Testis (tissue), 2 donors: ENCODE measurements at regions not wholly inside any gene's neighbourhood (a gene's known extent, or its start where the extent isn't known, plus 50 kb on each side); places are given as distances from the start of the nearest gene placed in this dataset.

ENCODE experiments used
- DNase-seq: peaks from one replicate; pipeline ENCODE4 v3.0.0-alpha.2; 2019
- H3K27ac ChIP-seq, 2 donors: fragments of 200-600 bp; sonication (generic); one replicate each; pipeline ENCODE4 v1.5.1; 2019
- H3K27me3 ChIP-seq: fragments of 200-600 bp; sonication (generic); one replicate; pipeline ENCODE4 v1.5.1; 2019
- H3K36me3 ChIP-seq: fragments of 200-600 bp; sonication (generic); one replicate; pipeline ENCODE4 v1.5.1; 2017; ENCODE audit warnings: low read depth; ENCODE audit errors: missing control alignments
- H3K4me1 ChIP-seq: fragments of 200-600 bp; sonication (generic); one replicate; pipeline ENCODE4 v1.5.1; 2019
- H3K4me3 ChIP-seq, 2 donors: fragments of 200-600 bp; sonication (generic); one replicate each; pipeline ENCODE4 v1.5.1; 2017 to 2019
- H3K9me3 ChIP-seq: fragments of 200-600 bp; sonication (generic); one replicate; pipeline ENCODE4 v1.5.1; 2017
- POLR2A ChIP-seq: fragments of 450-650 bp; IDR thresholded peaks from one replicate; pipeline ENCODE4 v1.6.1; 2017; ENCODE audit warnings: antibody characterized with exemption, mild to moderate bottlenecking, moderate library complexity
- WGBS, 2 donors: methylation state at CpG; one replicate each; pipeline ENCODE4 v1.1.5; 2018; 5-methylcytosine and 5-hydroxymethylcytosine counted together
- intact Hi-C: fragments of 100-400 bp; cut with DNase I; formaldehyde crosslinking; loops from one replicate; pipeline ENCODE4 v1.15.1; 2023; ENCODE audit warnings: low total_unique reads
- TF ChIP-seq, protein P1 (sequence below), 3 experiments: fragments of 450-650 bp in 2 of 3; fragments of 200-600 bp in 1 of 3; sonication (generic) in 1 of 3; IDR thresholded peaks; one replicate each; pipeline ENCODE4 v1.5.1; 2016 to 2019; ENCODE audit warnings: antibody characterized with exemption in 3 of 3, mild to moderate bottlenecking in 2 of 3, moderate library complexity in 1 of 3

DNA sequence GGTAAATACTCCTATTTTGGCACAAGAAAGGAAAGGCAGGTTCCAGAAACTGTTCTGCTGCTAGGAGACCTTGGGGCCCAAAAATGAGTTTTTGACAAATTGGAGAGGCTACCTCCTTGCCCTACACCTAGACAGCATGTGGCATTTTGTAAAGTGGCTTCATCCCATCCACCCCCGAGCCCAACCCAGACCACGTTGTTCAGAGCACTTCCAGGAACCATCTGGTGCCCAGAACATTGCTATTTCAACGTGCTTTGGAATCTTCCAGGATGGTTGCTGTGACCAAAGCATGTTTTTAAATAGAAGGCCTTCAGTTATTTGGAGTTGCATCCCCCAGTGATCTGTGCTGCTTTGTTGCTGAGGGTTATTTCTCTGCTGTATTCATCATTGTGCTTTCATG is 116.3 kb upstream of the TOM1L1 start:
- no peaks in the 10 kb centered on the region for H3K36me3 ChIP-seq
- no peak overlapping the region for H3K4me3 ChIP-seq
- WGBS, 2 donors, result 78 to 80% methylated on average over 3 of the region's 3 CpGs
- no peak for DNase-seq
- TF ChIP-seq POLR2A, result no peak
- TF ChIP-seq, protein P1, sequence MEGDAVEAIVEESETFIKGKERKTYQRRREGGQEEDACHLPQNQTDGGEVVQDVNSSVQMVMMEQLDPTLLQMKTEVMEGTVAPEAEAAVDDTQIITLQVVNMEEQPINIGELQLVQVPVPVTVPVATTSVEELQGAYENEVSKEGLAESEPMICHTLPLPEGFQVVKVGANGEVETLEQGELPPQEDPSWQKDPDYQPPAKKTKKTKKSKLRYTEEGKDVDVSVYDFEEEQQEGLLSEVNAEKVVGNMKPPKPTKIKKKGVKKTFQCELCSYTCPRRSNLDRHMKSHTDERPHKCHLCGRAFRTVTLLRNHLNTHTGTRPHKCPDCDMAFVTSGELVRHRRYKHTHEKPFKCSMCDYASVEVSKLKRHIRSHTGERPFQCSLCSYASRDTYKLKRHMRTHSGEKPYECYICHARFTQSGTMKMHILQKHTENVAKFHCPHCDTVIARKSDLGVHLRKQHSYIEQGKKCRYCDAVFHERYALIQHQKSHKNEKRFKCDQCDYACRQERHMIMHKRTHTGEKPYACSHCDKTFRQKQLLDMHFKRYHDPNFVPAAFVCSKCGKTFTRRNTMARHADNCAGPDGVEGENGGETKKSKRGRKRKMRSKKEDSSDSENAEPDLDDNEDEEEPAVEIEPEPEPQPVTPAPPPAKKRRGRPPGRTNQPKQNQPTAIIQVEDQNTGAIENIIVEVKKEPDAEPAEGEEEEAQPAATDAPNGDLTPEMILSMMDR (IDR thresholded peaks at IDR 0.05), result no peak
- intact Hi-C loops, result no loop called here
- no peaks in the 10 kb centered on the region for H3K27me3 ChIP-seq
- no peak overlapping the region for H3K27ac ChIP-seq
- no peaks in the 10 kb centered on the region for H3K4me1 ChIP-seq
- no peaks in the 10 kb centered on the region for H3K9me3 ChIP-seq

DNA sequence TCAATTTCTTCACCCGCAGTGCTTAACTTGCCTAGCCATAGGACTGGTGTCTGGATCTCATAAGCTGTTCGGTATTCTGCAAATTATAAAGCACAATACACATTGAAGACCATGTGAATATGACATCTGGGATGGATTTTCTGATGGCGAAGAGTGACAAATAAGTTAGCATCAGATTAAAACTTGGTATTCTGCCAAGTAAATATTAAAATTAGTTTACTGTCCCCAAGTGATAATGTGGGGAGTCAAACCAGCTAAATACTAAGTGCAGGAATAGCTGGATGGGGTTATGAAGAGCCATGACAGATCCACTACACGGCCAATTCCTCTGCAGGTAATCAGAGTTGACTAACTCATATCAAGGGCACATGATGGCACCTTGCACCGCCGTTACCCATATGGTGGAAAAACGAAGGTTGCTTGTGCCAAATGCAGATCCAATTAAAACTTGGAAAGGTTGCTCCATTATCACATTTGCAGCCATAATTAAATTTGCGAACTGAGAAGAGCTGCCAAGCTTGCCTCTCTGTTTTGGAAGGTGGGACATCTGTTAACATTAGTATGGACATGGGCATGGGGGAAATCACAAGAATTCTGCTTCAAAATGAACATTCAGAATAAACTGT is 114.9 kb upstream of the TOM1L1 start:
- DNase-seq, result no peak
- no peaks in the 10 kb centered on the region for H3K9me3 ChIP-seq
- 92% methylated on average over 8 of the region's 8 CpGs for WGBS, 2 donors
- H3K4me3 ChIP-seq, result no peak overlapping the region
- no peaks in the 10 kb centered on the region for H3K4me1 ChIP-seq
- no peak overlapping the region for H3K27ac ChIP-seq
- TF ChIP-seq, protein P1 (IDR thresholded peaks at IDR 0.05), result no peak
- TF ChIP-seq POLR2A, result no peak
- H3K27me3 ChIP-seq, result no peaks in the 10 kb centered on the region
- H3K36me3 ChIP-seq, result no peaks in the 10 kb centered on the region
- intact Hi-C loops, result no loop called here

DNA sequence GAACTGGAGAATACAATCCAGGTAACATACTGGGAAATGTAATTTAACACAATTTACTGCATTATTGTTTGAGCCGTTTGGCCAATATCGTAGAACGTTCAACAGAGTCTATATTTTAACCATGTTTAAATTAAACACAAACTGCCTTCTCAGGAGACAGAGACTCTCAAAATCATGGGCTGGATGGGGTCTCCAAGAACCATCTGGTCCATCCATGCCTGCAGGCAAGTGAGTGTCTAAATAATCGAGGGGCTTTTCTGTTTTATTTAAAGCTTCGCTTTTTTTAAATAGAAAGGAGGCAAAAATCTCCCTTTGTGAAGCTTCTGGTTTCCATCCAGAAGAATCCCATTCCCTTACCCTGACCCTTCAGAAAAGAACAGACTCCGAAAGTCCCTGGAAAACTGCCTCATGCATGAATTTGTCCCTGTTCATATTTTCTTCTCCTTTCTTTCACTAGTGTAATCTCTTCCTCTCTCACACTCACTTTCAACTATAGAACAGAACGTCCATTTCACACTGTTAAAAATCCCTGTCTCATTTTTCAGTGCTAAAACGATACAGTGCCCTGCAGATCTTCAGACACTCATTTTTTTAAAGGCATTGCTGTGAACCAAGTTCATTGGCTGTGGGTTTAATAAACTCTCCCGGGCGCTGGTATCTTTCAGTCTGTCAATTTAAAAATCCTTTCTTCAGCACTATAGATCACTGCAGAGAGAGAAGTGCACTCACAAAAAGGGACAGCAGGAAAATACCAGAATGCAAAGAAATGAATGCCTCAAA is 111.4 kb upstream of the TOM1L1 start:
- TF ChIP-seq POLR2A, result no peak
- TF ChIP-seq, protein P1 (IDR thresholded peaks at IDR 0.05), result no peak
- intact Hi-C loops, result no loop called here
- Histone ChIP-seq H3K36me3 (no peaks in the 10 kb centered on the region), H3K4me1 (no peaks in the 10 kb centered on the region), H3K4me3 (no peak overlapping the region), H3K27me3 (no peaks in the 10 kb centered on the region), H3K27ac (no peak overlapping the region), H3K9me3 (no peaks in the 10 kb centered on the region)
- no peak for DNase-seq
- WGBS, 2 donors, result 49 to 58% methylated on average over 10 of the region's 10 CpGs

DNA sequence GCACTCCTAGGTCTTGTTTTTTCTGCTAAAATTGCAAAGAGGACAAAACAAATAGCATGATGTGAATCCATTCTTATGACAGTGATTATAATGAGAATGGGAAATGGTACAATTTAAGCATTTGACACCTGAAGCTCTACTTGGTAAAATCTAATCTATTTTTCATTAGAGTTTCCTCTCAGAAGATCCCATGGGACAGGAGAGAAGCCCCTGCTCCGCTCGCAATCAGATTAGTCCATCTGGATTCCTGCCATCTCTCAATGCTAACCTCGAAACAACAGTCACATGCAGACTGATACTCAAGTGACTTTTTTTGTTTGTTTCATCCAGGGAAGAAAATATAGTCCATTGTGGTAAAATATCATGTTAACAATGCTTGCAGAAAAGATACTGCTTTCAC is 107.4 kb upstream of the TOM1L1 start:
- TF ChIP-seq, protein P1 (IDR thresholded peaks at IDR 0.05), result no peak
- no peak for TF ChIP-seq POLR2A
- Histone ChIP-seq H3K36me3 (no peaks in the 10 kb centered on the region), H3K27ac (no peak overlapping the region), H3K4me3 (no peak overlapping the region), H3K9me3 (no peaks in the 10 kb centered on the region), H3K4me1 (no peaks in the 10 kb centered on the region), H3K27me3 (no peaks in the 10 kb centered on the region)
- DNase-seq, result no peak
- intact Hi-C loops, result no loop called here
- WGBS, 2 donors, result 63 to 70% methylated on average over 3 of the region's 3 CpGs

DNA sequence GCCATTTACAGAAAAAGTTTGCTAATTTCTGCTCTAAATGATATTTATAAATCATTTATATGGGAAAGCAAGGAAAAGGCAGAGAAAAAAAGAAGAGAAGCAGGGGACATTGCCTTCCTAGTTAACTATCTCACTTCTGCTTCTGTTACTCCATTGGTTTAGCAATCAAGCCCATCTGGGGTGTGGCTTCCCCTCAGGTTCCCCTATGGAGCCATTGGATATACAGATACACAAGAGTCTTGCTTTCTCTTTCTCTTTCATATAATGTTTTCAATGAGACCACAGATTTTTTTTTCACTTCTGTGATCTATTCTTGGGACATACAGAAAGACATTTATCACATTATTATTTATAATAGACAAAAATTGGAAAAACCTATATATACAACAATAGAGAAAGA is 105.6 kb upstream of the TOM1L1 start:
- Histone ChIP-seq H3K27ac (no peak overlapping the region), H3K4me1 (no peaks in the 10 kb centered on the region), H3K36me3 (no peaks in the 10 kb centered on the region), H3K27me3 (no peaks in the 10 kb centered on the region), H3K4me3 (no peak overlapping the region), H3K9me3 (no peaks in the 10 kb centered on the region)
- TF ChIP-seq POLR2A, result no peak
- TF ChIP-seq, protein P1 (IDR thresholded peaks at IDR 0.05), result no peak
- no peak for DNase-seq
- intact Hi-C loops, result no loop called here
